ENCODE measurements at regions not wholly inside any gene's neighbourhood (a gene's known extent, or its start where the extent isn't known, plus 50 kb on each side); places are given as distances from the start of the nearest gene placed in this dataset.
"Not testable (repeated sequence)": the region's sequence is repeated elsewhere in the genome, so short reads cannot be mapped to it uniquely, and the experiment has no call there.

GRCh38 chr7:63753160-63753559 lies 245.5 kb upstream of the ZNF722 start:
- not testable (repeated sequence) for TF ChIP-seq RCOR1 (IDR thresholded peaks at IDR 0.05; ENCODE audit: insufficient replicate concordance, low read length); CTCF (conservative IDR thresholded peaks at IDR 0.05; ENCODE audit: low read depth, low read length); POLR2A (IDR thresholded peaks at IDR 0.05; ENCODE audit: low read depth, low read length); MXI1 (IDR thresholded peaks at IDR 0.05; ENCODE audit: borderline replicate concordance, low read depth, low read length)

All from IMR-90 (cell line).